ENCODE measurements at regions not wholly inside any gene's neighbourhood (a gene's known extent, or its start where the extent isn't known, plus 50 kb on each side); places are given as distances from the start of the nearest gene placed in this dataset.

GRCh38 chr7:49325571-49325970 lies 401.2 kb downstream of the CDC14C start:
- H3K27me3 Mint-ChIP-seq (ENCODE audit: low read depth, poor library complexity): no peaks in the 10 kb centered on the region
- no peak for TF ChIP-seq CTCF (IDR thresholded peaks at IDR 0.05)
- H3K9me3 Mint-ChIP-seq: no peaks in the 10 kb centered on the region

GRCh38 chr7:49327155-49327554 lies 402.8 kb downstream of the CDC14C start:
- Mint-ChIP-seq H3K4me3 (no peak overlapping the region), H3K4me1 (no peaks in the 10 kb centered on the region), H3K36me3 (ENCODE audit: low read depth) (no peaks in the 10 kb centered on the region), H3K27me3 (ENCODE audit: low read depth, poor library complexity) (no peaks in the 10 kb centered on the region), H3K9me3 (no peaks in the 10 kb centered on the region), H3K27ac (no peak overlapping the region)
- TF ChIP-seq CTCF (IDR thresholded peaks at IDR 0.05): no peak
- DNase-seq: no peak

More at GRCh38 chr7:49325571-49325970, 401.2 kb downstream of the CDC14C start:
- H3K4me1 Mint-ChIP-seq: no peaks in the 10 kb centered on the region
- DNase-seq: no peak
- H3K36me3 Mint-ChIP-seq (ENCODE audit: low read depth): no peaks in the 10 kb centered on the region
- no peak overlapping the region for H3K4me3 Mint-ChIP-seq
- no peak overlapping the region for H3K27ac Mint-ChIP-seq

- H3K36me3 Mint-ChIP-seq (ENCODE audit: low read depth): no peaks in the 10 kb centered on the region
- no peaks in the 10 kb centered on the region for H3K27me3 Mint-ChIP-seq (ENCODE audit: low read depth, poor library complexity)
- H3K4me3 Mint-ChIP-seq: no peak overlapping the region
- TF ChIP-seq CTCF (IDR thresholded peaks at IDR 0.05): no peak
- H3K27ac Mint-ChIP-seq: no peak overlapping the region
- no peaks in the 10 kb centered on the region for H3K9me3 Mint-ChIP-seq
- H3K4me1 Mint-ChIP-seq: no peaks in the 10 kb centered on the region
- DNase-seq: no peak
These were observed 409.0 kb downstream of the CDC14C start for GRCh38 chr7:49333180-49333881.

GRCh38 chr7:49341849-49342248 lies 417.5 kb downstream of the CDC14C start:
- Mint-ChIP-seq H3K36me3 (ENCODE audit: low read depth) (no peaks in the 10 kb centered on the region), H3K9me3 (peaks cover 13% of the 10 kb centered on the region), H3K27me3 (ENCODE audit: low read depth, poor library complexity) (no peaks in the 10 kb centered on the region), H3K4me3 (no peak overlapping the region), H3K27ac (no peak overlapping the region), H3K4me1 (no peaks in the 10 kb centered on the region)
- DNase-seq: no peak
- TF ChIP-seq CTCF (IDR thresholded peaks at IDR 0.05): no peak

GRCh38 chr7:49344556-49344955 lies 420.2 kb downstream of the CDC14C start:
- Mint-ChIP-seq H3K4me1 (no peaks in the 10 kb centered on the region), H3K9me3 (peaks cover 13% of the 10 kb centered on the region), H3K36me3 (ENCODE audit: low read depth) (no peaks in the 10 kb centered on the region)

More at GRCh38 chr7:49344556-49344955, 420.2 kb downstream of the CDC14C start:
- Mint-ChIP-seq H3K4me3 (no peak overlapping the region), H3K27me3 (ENCODE audit: low read depth, poor library complexity) (no peaks in the 10 kb centered on the region), H3K27ac (no peak overlapping the region)
- TF ChIP-seq CTCF (IDR thresholded peaks at IDR 0.05): no peak
- DNase-seq: no peak
